Endodermal cell (in vitro differentiated cells): ENCODE measurements at regions not wholly inside any gene's neighbourhood (a gene's known extent, or its start where the extent isn't known, plus 50 kb on each side); places are given as distances from the start of the nearest gene placed in this dataset.

ENCODE experiments used
- DNase-seq: peaks from one replicate; pipeline ENCODE4 v3.0.0-alpha.2; 2017
- H3K27ac ChIP-seq: 2 replicates; pipeline ENCODE4 v1.5.1; 2013; ENCODE audit warnings: mild to moderate bottlenecking, low read depth, low read length, moderate library complexity
- H3K27me3 ChIP-seq: 2 replicates; pipeline ENCODE4 v1.6.1; 2013; ENCODE audit warnings: mild to moderate bottlenecking, low read length, moderate library complexity; ENCODE audit not compliant: insufficient read depth, control insufficient read depth, poor library complexity, severe bottlenecking
- H3K36me3 ChIP-seq: 2 replicates; pipeline ENCODE4 v1.7.0; 2013; ENCODE audit warnings: mild to moderate bottlenecking, low read length, moderate library complexity; ENCODE audit not compliant: control insufficient read depth, insufficient read depth
- H3K4me1 ChIP-seq: one replicate; pipeline ENCODE4 v1.7.0; 2013; ENCODE audit warnings: low read length; ENCODE audit not compliant: control insufficient read depth, insufficient read depth
- H3K4me3 ChIP-seq: 2 replicates; pipeline ENCODE4 v1.5.1; 2013; ENCODE audit warnings: mild to moderate bottlenecking, low read length, moderate library complexity
- H3K9ac ChIP-seq: 2 replicates; pipeline ENCODE4 v1.6.1; 2013; ENCODE audit warnings: mild to moderate bottlenecking, low read length, moderate library complexity; ENCODE audit not compliant: poor library complexity, severe bottlenecking; ENCODE audit errors: extremely low read depth
- H3K9me3 ChIP-seq: 2 replicates; pipeline ENCODE4 v1.6.1; 2013; ENCODE audit warnings: mild to moderate bottlenecking, low read length, moderate library complexity; ENCODE audit not compliant: control insufficient read depth
- H3K27ac Mint-ChIP-seq: 2 replicates; pipeline ENCODE4 v1.8.0; 2020; ENCODE audit warnings: mixed read lengths
- H3K27me3 Mint-ChIP-seq: 2 replicates; pipeline ENCODE4 v1.8.0; 2021; ENCODE audit warnings: mild to moderate bottlenecking, mixed read lengths; ENCODE audit not compliant: insufficient read depth
- H3K36me3 Mint-ChIP-seq: 2 replicates; pipeline ENCODE4 v1.8.0; 2020; ENCODE audit warnings: low read depth, mixed read lengths
- H3K4me1 Mint-ChIP-seq: 2 replicates; pipeline ENCODE4 v1.8.0; 2020; ENCODE audit warnings: mixed read lengths
- H3K4me3 Mint-ChIP-seq: 2 replicates; pipeline ENCODE4 v1.8.0; 2020; ENCODE audit warnings: mild to moderate bottlenecking, moderate library complexity, mixed read lengths
- H3K9me3 Mint-ChIP-seq: 2 replicates; pipeline ENCODE4 v1.8.0; 2020; ENCODE audit warnings: mild to moderate bottlenecking, mixed read lengths
- WGBS, 2 experiments: methylation state at CpG; one replicate each; pipeline versions ENCODE4 v1.1.5 to v1.1.7; 2013; ENCODE audit warnings: missing lambda C conversion rate in 2 of 2, mixed read lengths in 1 of 2; ENCODE audit not compliant: insufficient coverage in 1 of 2, insufficient read length in 1 of 2; 5-methylcytosine and 5-hydroxymethylcytosine counted together
- TF ChIP-seq, protein P1 (sequence below): fragments of 200-600 bp; sonication (generic); conservative IDR thresholded peaks from 2 replicates; pipeline ENCODE4 v1.5.0; 2021; ENCODE audit warnings: antibody characterized with exemption, mild to moderate bottlenecking

DNA sequence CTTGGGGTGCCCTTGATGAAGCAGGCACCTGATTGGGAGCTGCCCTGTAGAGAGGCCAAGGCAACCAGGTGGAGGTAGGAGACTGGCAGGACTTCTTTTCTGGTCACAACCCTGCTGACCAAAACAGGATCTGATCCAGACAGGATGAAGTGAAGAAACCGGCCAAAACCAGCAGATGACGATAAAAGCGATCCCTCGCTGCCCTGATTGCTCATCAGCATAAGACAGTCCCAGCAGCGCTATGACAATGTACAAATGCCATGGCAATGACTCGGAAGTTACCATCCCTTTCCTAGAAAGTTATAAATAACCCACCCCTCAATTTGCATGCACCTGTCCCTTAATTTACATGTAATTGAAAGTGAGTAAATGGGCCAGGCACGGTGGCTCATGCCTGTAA lies 88.4 kb upstream of the PDE10A start:
- Mint-ChIP-seq H3K4me1 (peaks cover 4% of the 10 kb centered on the region), H3K36me3 (no peaks in the 10 kb centered on the region), H3K27me3 (no peaks in the 10 kb centered on the region), H3K4me3 (no peak overlapping the region), H3K9me3 (peaks cover 4% of the 10 kb centered on the region), H3K27ac (no peak overlapping the region)
- Histone ChIP-seq H3K9ac (no peak overlapping the region), H3K4me3 (no peak overlapping the region), H3K36me3 (no peaks in the 10 kb centered on the region), H3K9me3 (no peaks in the 10 kb centered on the region), H3K27ac (no peak overlapping the region), H3K4me1 (no peaks in the 10 kb centered on the region), H3K27me3 (no peaks in the 10 kb centered on the region)
- WGBS, 2 experiments = 82 to 86% methylated on average over 6 to 7 of the region's 7 CpGs
- TF ChIP-seq, protein P1, sequence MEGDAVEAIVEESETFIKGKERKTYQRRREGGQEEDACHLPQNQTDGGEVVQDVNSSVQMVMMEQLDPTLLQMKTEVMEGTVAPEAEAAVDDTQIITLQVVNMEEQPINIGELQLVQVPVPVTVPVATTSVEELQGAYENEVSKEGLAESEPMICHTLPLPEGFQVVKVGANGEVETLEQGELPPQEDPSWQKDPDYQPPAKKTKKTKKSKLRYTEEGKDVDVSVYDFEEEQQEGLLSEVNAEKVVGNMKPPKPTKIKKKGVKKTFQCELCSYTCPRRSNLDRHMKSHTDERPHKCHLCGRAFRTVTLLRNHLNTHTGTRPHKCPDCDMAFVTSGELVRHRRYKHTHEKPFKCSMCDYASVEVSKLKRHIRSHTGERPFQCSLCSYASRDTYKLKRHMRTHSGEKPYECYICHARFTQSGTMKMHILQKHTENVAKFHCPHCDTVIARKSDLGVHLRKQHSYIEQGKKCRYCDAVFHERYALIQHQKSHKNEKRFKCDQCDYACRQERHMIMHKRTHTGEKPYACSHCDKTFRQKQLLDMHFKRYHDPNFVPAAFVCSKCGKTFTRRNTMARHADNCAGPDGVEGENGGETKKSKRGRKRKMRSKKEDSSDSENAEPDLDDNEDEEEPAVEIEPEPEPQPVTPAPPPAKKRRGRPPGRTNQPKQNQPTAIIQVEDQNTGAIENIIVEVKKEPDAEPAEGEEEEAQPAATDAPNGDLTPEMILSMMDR = no peak
- DNase-seq = no peak

DNA sequence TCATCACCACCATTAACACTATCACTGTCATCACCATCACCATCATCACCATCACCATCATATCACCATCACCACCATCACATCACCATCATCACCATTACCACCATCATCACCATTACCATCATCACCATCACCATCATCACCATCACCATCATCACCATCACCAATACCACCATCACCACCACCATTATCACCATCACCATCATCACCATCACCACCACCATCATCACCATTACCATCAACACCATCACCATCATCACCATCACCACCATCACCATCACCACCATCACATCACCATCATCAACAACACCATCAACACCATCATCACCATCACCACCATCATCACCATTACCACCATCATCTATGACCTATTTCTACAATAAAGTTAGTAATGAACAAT lies 86.1 kb upstream of the PDE10A start:
- Histone ChIP-seq H3K9me3 (no peaks in the 10 kb centered on the region), H3K4me1 (no peaks in the 10 kb centered on the region), H3K27me3 (no peaks in the 10 kb centered on the region), H3K27ac (no peak overlapping the region), H3K36me3 (no peaks in the 10 kb centered on the region), H3K4me3 (no peak overlapping the region), H3K9ac (no peak overlapping the region)
- H3K4me3 Mint-ChIP-seq = no peak overlapping the region
- H3K36me3 Mint-ChIP-seq = no peaks in the 10 kb centered on the region
- DNase-seq = no peak
- no peaks in the 10 kb centered on the region for H3K4me1 Mint-ChIP-seq
- TF ChIP-seq, protein P1 = no peak
- no peaks in the 10 kb centered on the region for H3K27me3 Mint-ChIP-seq
- H3K9me3 Mint-ChIP-seq = peaks cover 4% of the 10 kb centered on the region
- H3K27ac Mint-ChIP-seq = no peak overlapping the region

DNA sequence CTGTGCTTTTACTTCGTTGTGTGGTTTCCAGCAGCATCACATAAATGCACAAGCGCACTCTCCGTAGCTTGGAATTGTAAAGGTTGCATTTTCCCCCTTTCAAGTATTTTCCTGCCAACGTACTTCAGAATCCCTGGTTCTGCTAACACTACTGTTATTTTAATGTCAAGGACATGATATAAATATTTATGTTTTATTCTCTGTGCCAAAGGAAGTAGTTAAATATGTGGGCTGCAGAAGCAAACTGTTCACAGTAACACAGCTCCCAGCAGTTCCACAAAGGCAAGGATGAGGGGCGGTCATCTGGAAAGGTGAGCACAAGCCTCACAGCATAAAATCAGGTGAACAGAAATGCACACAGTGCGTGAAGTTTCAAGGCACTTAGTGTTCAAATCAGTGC lies 85.3 kb upstream of the PDE10A start:
- Histone ChIP-seq H3K9ac (no peak overlapping the region), H3K27me3 (no peaks in the 10 kb centered on the region), H3K4me3 (no peak overlapping the region), H3K9me3 (no peaks in the 10 kb centered on the region), H3K27ac (no peak overlapping the region), H3K4me1 (no peaks in the 10 kb centered on the region), H3K36me3 (no peaks in the 10 kb centered on the region)
- H3K4me1 Mint-ChIP-seq = no peaks in the 10 kb centered on the region
- TF ChIP-seq, protein P1 = no peak
- H3K27ac Mint-ChIP-seq = no peak overlapping the region
- H3K4me3 Mint-ChIP-seq = no peak overlapping the region
- H3K9me3 Mint-ChIP-seq = peaks cover 4% of the 10 kb centered on the region
- no peaks in the 10 kb centered on the region for H3K27me3 Mint-ChIP-seq
- no peak for DNase-seq
- 92 to 100% methylated on average over 5 to 6 of the region's 6 CpGs for WGBS, 2 experiments
- H3K36me3 Mint-ChIP-seq = no peaks in the 10 kb centered on the region
